HG03159 (cell line): ENCODE measurements at regions not wholly inside any gene's neighbourhood (a gene's known extent, or its start where the extent isn't known, plus 50 kb on each side); places are given as distances from the start of the nearest gene placed in this dataset.

Experiments
- ATAC-seq: cut with Tn5 transposase; IDR thresholded peaks from one replicate; pipeline ENCODE4 v1.9.1; 2021; ENCODE audit warnings: mild to moderate bottlenecking, moderate library complexity; ENCODE audit not compliant: unreplicated experiment

- ATAC-seq: peak; percentile 75
Measured at GRCh38 chr6:137754366-137754765, 112.7 kb upstream of the TNFAIP3 start.

GRCh38 chr6:137754866-137755265 lies 112.2 kb upstream of the TNFAIP3 start:
- peak; percentile 12 for ATAC-seq

GRCh38 chr6:137755284-137755683 lies 111.8 kb upstream of the TNFAIP3 start:
- no peak for ATAC-seq

DNA sequence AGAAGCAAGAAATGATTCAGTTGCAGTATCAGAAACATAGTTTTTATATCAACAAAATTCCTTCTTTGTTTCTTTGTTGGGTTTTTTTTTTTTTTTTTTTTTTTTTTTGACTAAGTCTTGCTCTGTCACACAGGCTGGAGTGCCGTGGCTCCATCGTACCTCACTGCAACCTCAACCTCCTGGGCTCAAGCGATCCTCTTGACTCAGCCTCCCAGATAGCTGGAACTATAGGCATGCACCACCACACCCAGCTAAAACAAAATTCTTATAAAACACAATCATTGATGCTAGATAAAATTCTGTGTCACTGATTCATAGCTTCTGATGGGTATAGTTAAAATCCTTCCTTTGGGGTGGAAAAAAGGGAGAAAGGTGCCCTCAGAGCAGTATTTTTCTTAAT lies 110.3 kb upstream of the TNFAIP3 start:
- ATAC-seq: no peak

GRCh38 chr6:137758661-137759060 lies 108.4 kb upstream of the TNFAIP3 start:
- no peak for ATAC-seq

DNA sequence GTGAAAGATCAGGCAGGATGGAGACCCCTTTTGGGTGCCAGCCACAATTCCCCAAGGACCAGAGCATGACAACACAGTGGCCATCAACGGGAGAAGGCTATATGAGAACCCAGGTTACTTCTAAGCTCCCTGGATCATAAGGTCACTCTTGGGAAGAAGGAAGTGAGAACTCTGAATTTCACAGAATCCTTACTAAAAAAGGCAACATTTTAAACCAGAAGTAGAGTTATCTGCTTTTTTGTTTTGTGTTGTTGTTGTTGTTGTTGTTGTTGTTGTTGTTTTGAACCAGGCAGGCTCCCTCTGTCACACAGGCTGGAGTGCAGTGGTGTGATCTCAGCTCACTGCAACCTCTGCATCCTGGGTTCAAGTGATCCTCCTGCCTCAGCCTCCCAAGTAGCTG lies 107.4 kb upstream of the TNFAIP3 start:
- no peak for ATAC-seq

DNA sequence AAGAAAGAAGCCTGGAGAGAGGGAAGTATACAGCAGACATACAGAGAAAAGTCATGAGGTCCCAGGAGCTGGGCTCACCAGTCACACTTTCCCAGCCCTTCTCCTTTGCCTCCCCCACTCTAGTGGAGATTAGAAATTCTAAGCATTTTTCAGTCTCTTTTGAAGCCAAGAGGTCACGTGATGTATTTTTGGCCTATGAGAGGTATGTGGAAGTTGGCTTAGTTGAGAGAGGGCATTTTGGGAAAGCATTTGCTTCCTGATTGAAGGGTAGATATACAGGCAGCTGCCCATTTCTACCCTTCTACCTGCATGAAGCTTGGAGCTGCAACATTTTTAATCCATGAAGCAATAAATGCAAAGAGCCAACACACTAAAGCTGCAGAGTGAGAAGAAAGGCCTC lies 106.0 kb upstream of the TNFAIP3 start:
- no peak for ATAC-seq

DNA sequence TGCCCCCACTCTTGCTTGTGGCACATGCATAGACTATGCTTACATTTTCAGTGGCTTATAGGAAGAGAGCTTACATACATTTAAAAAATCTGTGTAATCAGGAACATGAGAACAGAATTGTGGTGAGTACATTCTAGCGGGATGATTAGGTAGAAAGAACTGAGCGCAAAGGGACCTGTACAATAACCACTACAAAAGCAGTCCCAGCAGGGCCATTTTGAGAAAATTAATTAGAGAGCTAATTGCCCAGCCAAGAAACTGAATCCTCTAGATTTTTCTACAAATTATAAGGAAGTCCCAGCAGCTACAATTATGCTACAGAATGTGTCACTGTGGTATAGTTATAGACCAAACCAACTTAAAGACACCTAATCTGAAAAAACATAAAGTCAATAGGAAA lies 105.6 kb upstream of the TNFAIP3 start:
- ATAC-seq: no peak

DNA sequence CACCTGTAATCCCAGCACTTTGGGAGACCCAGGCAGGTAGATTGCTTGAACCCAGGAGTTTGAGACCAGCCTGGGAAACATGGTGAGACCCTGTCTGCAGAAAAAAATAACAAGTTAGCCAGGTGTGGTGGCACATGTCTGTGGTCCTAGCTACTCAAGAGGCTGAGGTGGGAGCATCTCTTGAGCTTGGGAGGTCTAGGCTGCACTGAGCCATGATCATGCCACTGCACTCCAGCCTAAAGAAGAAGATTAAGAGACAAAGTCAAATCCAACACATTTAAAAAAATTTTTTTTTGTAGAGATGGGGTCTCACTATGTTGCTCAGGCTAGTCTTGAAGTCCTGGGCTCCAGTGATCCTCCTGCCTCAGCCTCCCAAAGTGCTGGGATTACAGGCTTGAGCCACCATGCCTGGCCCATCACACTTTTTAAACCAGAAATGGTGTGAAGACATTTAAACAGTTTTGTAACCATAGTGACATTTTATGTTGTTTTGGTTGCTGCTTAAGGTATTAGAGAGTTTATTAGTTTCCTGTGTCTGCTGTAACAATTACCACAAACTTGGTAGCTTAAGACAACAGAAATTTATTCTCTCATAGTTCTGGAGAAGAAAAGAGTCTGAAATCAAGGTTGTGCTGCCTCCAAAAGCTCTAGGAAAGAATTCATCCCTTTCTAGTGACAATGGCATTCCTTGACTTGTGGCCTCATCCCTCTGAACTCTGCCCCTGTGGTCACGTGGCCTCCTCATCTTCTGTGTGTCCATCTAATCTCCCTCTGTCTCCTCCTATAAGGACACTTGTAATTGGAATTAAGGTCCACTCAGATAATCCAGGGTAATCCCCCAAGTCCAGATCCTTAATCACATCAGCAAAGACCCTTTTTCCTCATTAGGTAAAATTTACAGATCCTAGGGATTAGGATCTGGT lies 104.6 kb upstream of the TNFAIP3 start:
- ATAC-seq: no peak

- ATAC-seq: no peak
Measured at GRCh38 chr6:137763436-137763835, 103.6 kb upstream of the TNFAIP3 start.

DNA sequence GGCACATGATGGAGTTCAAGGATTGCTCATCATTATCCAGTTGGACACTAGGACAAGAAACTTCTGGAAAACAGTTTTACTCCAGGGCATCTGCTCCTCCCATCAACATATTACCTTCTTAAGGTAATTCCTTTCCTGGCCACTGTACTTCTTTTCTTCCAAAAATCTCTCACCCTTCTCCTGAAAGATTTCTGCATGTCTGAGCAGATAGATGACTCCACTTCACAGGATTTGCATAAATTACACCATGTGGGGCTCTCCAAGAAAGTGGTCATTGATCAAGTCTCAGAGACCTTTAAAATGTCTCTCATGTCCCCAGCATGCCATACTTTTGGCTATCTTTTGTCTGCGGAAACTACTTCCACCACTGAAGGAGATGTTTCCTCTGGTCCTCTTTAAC lies 103.2 kb upstream of the TNFAIP3 start:
- no peak for ATAC-seq

DNA sequence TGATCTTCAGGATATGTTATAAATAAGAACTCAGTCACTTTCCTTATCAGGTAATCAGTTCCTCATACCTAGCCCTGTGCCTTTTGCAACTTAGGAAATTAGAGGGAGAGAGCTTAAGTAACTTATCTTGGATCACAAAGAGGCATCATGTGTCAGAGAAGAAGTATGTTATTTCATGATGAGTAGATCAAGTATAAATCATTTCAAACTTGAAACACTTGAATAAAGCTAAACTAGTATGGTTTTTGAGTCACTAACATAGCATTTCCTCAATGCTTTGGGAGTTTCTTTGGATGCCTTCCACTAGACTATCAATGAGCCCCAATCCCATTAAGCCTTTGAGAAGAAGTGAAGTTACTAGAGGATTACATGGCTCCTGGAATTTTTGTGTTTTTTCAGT lies 102.6 kb upstream of the TNFAIP3 start:
- no peak for ATAC-seq

DNA sequence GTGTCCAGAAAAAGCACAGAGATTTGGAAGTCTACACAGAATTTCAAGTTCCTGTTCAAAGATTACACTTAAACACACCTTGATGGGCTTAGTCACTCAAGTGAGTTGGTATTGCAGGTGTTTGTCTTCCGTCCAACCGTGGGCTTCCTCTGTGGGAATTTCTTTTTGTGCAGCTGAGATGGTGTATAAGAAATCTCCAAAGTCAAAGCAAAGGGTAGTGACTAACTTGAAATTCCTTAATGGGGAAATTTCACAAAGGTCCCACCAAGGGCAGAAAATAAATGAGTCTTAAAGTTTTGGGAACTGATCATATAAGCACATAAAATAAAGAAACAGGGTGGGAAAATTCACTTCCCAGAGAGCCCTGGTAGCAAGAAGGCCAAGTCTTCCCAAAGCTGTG lies 102.0 kb upstream of the TNFAIP3 start:
- no peak for ATAC-seq

DNA sequence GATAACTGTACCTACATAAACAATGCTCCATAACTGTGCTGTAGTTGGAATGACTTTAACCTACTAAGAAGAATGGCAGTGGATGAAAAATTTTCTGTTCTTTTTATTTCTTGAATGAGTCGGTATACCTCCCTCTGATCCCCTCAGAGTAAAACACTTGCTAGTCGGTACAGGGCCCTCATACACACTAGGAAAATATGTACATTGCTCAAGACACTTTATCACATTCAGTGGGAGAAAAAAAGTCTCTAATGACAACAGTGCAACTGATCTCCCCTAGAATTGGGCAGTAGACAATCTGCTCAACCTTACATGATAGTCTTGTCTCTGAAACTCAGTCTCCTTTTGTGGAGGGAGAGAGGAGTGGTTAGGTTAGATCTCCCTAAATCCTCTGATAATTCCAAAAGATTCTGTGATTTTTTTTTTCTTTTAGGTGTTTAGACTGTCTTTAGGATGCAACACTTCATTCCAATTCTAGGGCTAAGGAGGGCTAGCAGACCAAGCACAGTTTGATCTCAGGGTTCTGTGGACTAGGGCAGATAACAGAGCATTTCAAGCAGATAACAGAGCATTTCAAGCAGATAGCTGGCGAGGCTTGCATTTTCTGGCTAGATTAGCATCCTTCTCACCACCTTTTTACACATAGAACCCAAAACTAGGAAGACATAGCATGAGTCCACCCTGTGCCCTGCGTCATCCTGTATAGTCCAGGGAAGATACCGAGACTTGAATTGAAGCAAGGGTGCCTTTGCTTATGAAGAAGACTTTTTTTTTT lies 100.3 kb upstream of the TNFAIP3 start:
- no peak for ATAC-seq

- ATAC-seq: no peak
Measured at GRCh38 chr6:137767465-137767864, 99.6 kb upstream of the TNFAIP3 start.

GRCh38 chr6:137767911-137768690 lies 99.0 kb upstream of the TNFAIP3 start:
- ATAC-seq: peak; percentile 91

- ATAC-seq: no peak
Measured at GRCh38 chr6:137768935-137769334, 98.1 kb upstream of the TNFAIP3 start.

DNA sequence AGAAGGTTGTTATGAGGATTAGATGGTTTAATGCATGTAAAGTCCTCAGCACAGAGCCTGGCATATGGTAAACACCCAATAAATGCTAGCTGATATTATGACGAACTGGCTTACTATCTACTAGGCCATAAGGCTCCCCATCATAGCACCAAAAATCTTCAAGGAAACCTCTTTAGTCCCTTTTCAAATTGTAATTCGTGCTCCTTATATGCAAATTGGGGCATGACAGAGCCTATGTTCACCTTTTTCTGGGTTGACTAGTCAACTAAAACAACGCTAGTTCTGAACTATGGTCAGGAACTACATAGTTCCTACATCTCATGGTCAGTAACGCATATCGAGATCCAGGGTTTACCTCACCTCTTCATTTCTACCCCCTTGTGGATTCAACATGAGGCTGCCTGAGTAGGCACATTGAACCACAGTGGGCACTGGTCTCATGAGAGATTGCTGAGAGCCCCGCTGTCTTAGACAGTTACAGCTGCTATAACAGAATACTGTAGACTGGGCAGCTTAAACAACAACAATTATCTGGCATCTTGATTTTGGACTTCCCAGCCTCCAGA lies 97.2 kb upstream of the TNFAIP3 start:
- no peak for ATAC-seq

- ATAC-seq: no peak
Measured at GRCh38 chr6:137772541-137773250, 94.4 kb upstream of the TNFAIP3 start.

DNA sequence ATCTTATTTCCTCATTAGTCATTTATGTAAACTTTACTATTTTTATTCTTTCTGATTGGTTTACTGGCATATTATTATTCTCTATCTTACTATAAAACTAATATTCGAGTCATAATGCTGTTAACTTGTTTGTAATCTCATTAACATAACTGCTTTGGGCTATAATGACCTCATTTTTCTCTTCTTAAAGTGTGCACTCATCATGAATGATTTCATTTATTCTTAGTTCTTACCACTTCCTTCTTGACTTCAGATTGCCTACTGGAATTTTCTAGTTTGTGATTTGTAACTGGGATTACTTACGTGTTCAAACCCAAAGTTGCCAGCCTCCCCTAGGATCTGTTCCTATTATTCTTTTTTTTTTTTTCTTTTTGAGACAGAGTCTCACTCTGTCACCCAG lies 91.8 kb upstream of the TNFAIP3 start:
- ATAC-seq: no peak
